ENCODE measurements at regions not wholly inside any gene's neighbourhood (a gene's known extent, or its start where the extent isn't known, plus 50 kb on each side); places are given as distances from the start of the nearest gene placed in this dataset.

DNA sequence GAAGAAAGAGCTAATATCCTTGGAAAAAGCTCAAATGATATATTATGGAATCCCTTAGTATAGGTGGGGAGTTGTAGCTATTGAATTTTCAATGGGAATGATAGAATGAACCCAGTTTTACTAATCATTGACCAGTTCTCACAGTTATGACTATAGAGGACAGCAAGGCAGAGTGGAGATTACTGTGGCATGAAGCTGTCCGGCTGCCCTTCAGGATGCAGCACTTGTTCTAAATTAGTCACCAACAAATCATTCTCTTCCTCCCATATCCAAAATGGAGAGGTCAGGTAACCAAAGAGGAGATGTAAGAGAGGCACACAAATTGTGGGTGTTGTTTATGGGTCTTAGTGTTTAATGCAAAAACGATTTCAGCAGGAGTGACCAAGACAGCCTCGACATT, 1490.0 kb upstream of the MIR17HG start:
- Mint-ChIP-seq H3K27ac (no peak overlapping the region), H3K9me3 (peaks cover 0 to 16% (median 6%) of the 10 kb centered on the region in 7 donors), H3K36me3 (no peaks in the 10 kb centered on the region), H3K4me3 (no peak overlapping the region), H3K27me3 (no peaks in the 10 kb centered on the region), H3K4me1 (no peaks in the 10 kb centered on the region)
- no peaks in the 10 kb centered on the region for H3K36me3 ChIP-seq (ENCODE audit: control insufficient read depth, insufficient read depth, low read length)
- DNase-seq (no peak), ATAC-seq (ENCODE audit: low read depth in 2 of 2) (no peak)
- no peaks in the 10 kb centered on the region for H3K27me3 ChIP-seq (ENCODE audit: control insufficient read depth, insufficient read depth, low read length)
- peaks cover 0 to 6% of the 10 kb centered on the region in 2 experiments for H3K9me3 ChIP-seq (ENCODE audit: control insufficient read depth in 2 of 2, low read length in 2 of 2)
- no peaks in the 10 kb centered on the region for H3K4me1 ChIP-seq (ENCODE audit: control insufficient read depth, insufficient read depth, low read length, poor library complexity, severe bottlenecking)
- no peak overlapping the region for H3K4me3 ChIP-seq (ENCODE audit: low read depth, low read length)
- H3K27ac ChIP-seq (ENCODE audit: insufficient read depth, low read length, poor library complexity, severe bottlenecking), result no peak overlapping the region

- H3K36me3 Mint-ChIP-seq, result peaks cover under 1% of the 10 kb centered on the region
- ATAC-seq (ENCODE audit: low read depth in 2 of 2), result no peak
Observed at GRCh38 chr13:89862011-89862690, 1485.3 kb upstream of the MIR17HG start.

DNA sequence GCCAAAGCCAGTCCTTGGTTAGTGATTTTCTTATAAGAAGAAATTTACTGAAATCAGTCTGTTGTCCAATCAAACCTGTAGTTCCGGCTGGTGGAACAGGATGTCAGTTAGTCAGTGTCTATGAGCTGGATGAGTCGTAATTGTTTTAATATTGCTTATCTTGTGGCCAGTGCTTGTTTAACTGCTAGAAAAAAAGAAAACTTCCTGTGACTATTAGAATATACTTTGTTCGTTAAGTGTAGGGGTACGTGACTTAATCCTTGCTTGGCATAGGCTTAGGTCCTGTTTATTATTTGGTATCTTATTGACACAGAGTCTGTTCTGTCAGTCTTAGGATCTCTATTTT, 1484.8 kb upstream of the MIR17HG start:
- no peak overlapping the region for H3K4me3 ChIP-seq (ENCODE audit: low read depth, low read length)
- H3K27ac Mint-ChIP-seq, result no peak overlapping the region
- no peaks in the 10 kb centered on the region for H3K27me3 ChIP-seq (ENCODE audit: control insufficient read depth, insufficient read depth, low read length)
- H3K4me1 Mint-ChIP-seq, result no peaks in the 10 kb centered on the region
- no peak overlapping the region for H3K4me3 Mint-ChIP-seq
- H3K9me3 Mint-ChIP-seq, result peaks cover 0 to 24% (median 11%) of the 10 kb centered on the region in 7 donors
- no peak for ATAC-seq (ENCODE audit: low read depth in 2 of 2)
- no peaks in the 10 kb centered on the region for H3K4me1 ChIP-seq (ENCODE audit: control insufficient read depth, insufficient read depth, low read length, poor library complexity, severe bottlenecking)
- no peaks in the 10 kb centered on the region for H3K36me3 ChIP-seq (ENCODE audit: control insufficient read depth, insufficient read depth, low read length)
- peaks cover 3% of the 10 kb centered on the region for H3K36me3 Mint-ChIP-seq
- H3K9me3 ChIP-seq (ENCODE audit: control insufficient read depth in 2 of 2, low read length in 2 of 2), result no peaks in the 10 kb centered on the region
- no peaks in the 10 kb centered on the region for H3K27me3 Mint-ChIP-seq
- DNase-seq, result no peak
- H3K27ac ChIP-seq (ENCODE audit: insufficient read depth, low read length, poor library complexity, severe bottlenecking), result no peak overlapping the region

More at GRCh38 chr13:89862011-89862690, 1485.3 kb upstream of the MIR17HG start:
- H3K36me3 ChIP-seq (ENCODE audit: control insufficient read depth, insufficient read depth, low read length), result no peaks in the 10 kb centered on the region
- H3K4me3 ChIP-seq (ENCODE audit: low read depth, low read length), result no peak overlapping the region
- H3K9me3 ChIP-seq (ENCODE audit: control insufficient read depth in 2 of 2, low read length in 2 of 2), result peaks cover 0 to 4% of the 10 kb centered on the region in 2 experiments
- H3K27ac ChIP-seq (ENCODE audit: insufficient read depth, low read length, poor library complexity, severe bottlenecking), result no peak overlapping the region
- Mint-ChIP-seq H3K4me1 (no peaks in the 10 kb centered on the region), H3K9me3 (peaks cover 0 to 19% (median 10%) of the 10 kb centered on the region in 7 donors), H3K27me3 (no peaks in the 10 kb centered on the region), H3K4me3 (no peak overlapping the region), H3K27ac (no peak overlapping the region)
- H3K4me1 ChIP-seq (ENCODE audit: control insufficient read depth, insufficient read depth, low read length, poor library complexity, severe bottlenecking), result no peaks in the 10 kb centered on the region
- DNase-seq, result no peak
- H3K27me3 ChIP-seq (ENCODE audit: control insufficient read depth, insufficient read depth, low read length), result no peaks in the 10 kb centered on the region

DNA sequence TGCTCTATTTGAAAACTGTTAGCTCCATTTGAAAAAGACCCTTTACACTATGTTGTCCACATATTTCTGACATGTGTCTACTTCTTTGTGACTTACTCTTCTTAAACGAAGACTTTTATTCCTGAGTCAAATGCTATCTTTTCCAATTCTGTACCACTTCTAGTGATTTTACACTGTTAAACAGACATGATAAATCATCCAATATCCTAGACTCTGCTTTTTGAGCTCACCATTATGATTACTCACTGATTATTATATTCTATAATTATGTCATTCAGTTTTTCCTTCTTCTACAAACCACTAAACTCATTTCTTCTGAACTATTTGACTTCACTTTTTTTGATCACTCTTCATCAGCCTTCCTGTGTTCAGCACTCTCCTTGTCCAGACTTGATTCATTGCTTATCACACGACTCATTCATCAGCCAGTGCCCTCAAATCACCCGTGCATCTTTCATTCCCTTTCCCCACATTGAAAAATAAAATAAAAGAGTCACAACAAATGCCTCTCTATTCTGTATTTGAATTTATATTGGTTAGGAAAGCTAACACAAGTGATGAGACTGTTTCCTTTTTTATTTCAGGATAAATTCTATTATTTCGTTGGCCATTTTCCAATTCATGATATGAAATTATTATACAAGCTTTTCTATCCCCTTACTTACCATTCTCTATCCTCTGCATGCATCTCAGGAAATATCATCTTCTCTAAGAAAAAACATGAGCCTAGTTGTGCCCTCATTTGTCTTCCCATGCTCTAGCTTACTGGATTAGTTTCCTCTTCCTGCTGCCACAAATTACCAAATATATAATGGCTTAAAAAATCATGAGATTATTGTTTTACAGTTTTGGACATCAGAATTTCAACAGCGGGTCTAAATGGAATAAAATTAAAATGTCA, 1482.1 kb upstream of the MIR17HG start:
- H3K27me3 ChIP-seq (ENCODE audit: control insufficient read depth, insufficient read depth, low read length), result no peaks in the 10 kb centered on the region
- Mint-ChIP-seq H3K4me3 (no peak overlapping the region), H3K27ac (no peak overlapping the region), H3K9me3 (peaks cover 0 to 17% (median 12%) of the 10 kb centered on the region in 7 donors), H3K36me3 (peaks cover 3% of the 10 kb centered on the region), H3K4me1 (no peaks in the 10 kb centered on the region), H3K27me3 (no peaks in the 10 kb centered on the region)
- no peak overlapping the region for H3K4me3 ChIP-seq (ENCODE audit: low read depth, low read length)
- DNase-seq (no peak), ATAC-seq (ENCODE audit: low read depth in 2 of 2) (no peak)
- H3K4me1 ChIP-seq (ENCODE audit: control insufficient read depth, insufficient read depth, low read length, poor library complexity, severe bottlenecking), result no peaks in the 10 kb centered on the region
- no peaks in the 10 kb centered on the region for H3K36me3 ChIP-seq (ENCODE audit: control insufficient read depth, insufficient read depth, low read length)
- H3K9me3 ChIP-seq (ENCODE audit: control insufficient read depth in 2 of 2, low read length in 2 of 2), result peaks cover 0 to 1% of the 10 kb centered on the region in 2 experiments
- H3K27ac ChIP-seq (ENCODE audit: insufficient read depth, low read length, poor library complexity, severe bottlenecking), result no peak overlapping the region

DNA sequence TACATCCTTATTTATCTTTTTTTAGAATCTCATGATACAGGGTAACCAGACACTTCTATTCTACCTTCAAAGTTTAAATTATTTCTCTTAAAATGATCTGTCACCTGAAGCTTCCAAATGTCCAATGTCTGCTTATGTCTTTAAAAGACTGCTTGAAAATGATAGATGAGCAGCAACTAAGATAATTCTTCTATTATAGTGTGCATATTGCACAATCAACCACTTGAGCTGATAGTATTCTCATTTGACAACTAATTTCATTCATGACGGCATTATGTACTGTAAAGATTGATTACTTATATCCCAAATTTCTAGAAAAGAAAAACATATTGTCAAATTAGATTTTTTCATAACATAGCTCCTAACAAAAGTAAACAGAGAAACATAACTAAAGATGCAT, 1478.2 kb upstream of the MIR17HG start:
- peaks cover 3% of the 10 kb centered on the region for H3K36me3 Mint-ChIP-seq
- Histone ChIP-seq H3K27me3 (ENCODE audit: control insufficient read depth, insufficient read depth, low read length) (no peaks in the 10 kb centered on the region), H3K27ac (ENCODE audit: insufficient read depth, low read length, poor library complexity, severe bottlenecking) (no peak overlapping the region), H3K4me3 (ENCODE audit: low read depth, low read length) (no peak overlapping the region), H3K36me3 (ENCODE audit: control insufficient read depth, insufficient read depth, low read length) (no peaks in the 10 kb centered on the region), H3K9me3 (ENCODE audit: control insufficient read depth in 2 of 2, low read length in 2 of 2) (peaks cover 0 to 1% of the 10 kb centered on the region in 2 experiments), H3K4me1 (ENCODE audit: control insufficient read depth, insufficient read depth, low read length, poor library complexity, severe bottlenecking) (no peaks in the 10 kb centered on the region)
- no peaks in the 10 kb centered on the region for H3K27me3 Mint-ChIP-seq
- no peak overlapping the region for H3K4me3 Mint-ChIP-seq
- ATAC-seq (ENCODE audit: low read depth in 2 of 2), result no peak
- H3K9me3 Mint-ChIP-seq, result peaks cover 0 to 12% (median 8%) of the 10 kb centered on the region in 7 donors
- no peaks in the 10 kb centered on the region for H3K4me1 Mint-ChIP-seq
- DNase-seq, result no peak
- H3K27ac Mint-ChIP-seq, result no peak overlapping the region

GRCh38 chr13:89878904-89879303, 1468.6 kb upstream of the MIR17HG start:
- Mint-ChIP-seq H3K4me3 (no peak overlapping the region), H3K9me3 (peaks cover 0 to 14% (median 8%) of the 10 kb centered on the region in 7 donors), H3K36me3 (no peaks in the 10 kb centered on the region), H3K27ac (no peak overlapping the region), H3K27me3 (no peaks in the 10 kb centered on the region), H3K4me1 (no peaks in the 10 kb centered on the region)
- no peaks in the 10 kb centered on the region for H3K4me1 ChIP-seq (ENCODE audit: control insufficient read depth, insufficient read depth, low read length, poor library complexity, severe bottlenecking)
- H3K9me3 ChIP-seq (ENCODE audit: control insufficient read depth in 2 of 2, low read length in 2 of 2), result peaks cover 0 to 10% of the 10 kb centered on the region in 2 experiments
- H3K4me3 ChIP-seq (ENCODE audit: low read depth, low read length), result no peak overlapping the region
- ATAC-seq (ENCODE audit: low read depth in 2 of 2), result no peak
- no peaks in the 10 kb centered on the region for H3K27me3 ChIP-seq (ENCODE audit: control insufficient read depth, insufficient read depth, low read length)
- no peaks in the 10 kb centered on the region for H3K36me3 ChIP-seq (ENCODE audit: control insufficient read depth, insufficient read depth, low read length)
- no peak for DNase-seq
- H3K27ac ChIP-seq (ENCODE audit: insufficient read depth, low read length, poor library complexity, severe bottlenecking), result no peak overlapping the region

DNA sequence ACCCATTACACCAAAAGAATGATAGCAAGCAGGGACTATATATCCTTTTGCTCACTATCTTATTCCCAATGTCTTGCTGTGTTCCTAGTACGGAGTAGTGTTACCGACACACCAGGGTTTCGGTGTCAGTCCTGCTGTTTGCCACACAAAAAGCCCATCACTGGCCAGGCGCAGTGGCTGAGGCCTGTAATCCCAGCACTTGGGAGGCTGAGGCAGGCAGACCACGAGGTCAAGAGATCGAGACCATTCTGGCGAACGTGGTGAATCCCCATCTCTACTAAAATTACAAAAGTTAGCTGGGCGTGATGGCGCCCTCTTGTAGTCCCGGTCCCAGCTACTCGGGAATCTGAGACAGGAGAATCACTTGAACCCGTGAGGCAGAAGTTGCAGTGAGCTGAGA, 1467.3 kb upstream of the MIR17HG start:
- Histone ChIP-seq H3K9me3 (ENCODE audit: control insufficient read depth in 2 of 2, low read length in 2 of 2) (peaks cover 0 to 10% of the 10 kb centered on the region in 2 experiments), H3K4me3 (ENCODE audit: low read depth, low read length) (no peak overlapping the region), H3K27me3 (ENCODE audit: control insufficient read depth, insufficient read depth, low read length) (no peaks in the 10 kb centered on the region), H3K36me3 (ENCODE audit: control insufficient read depth, insufficient read depth, low read length) (no peaks in the 10 kb centered on the region), H3K4me1 (ENCODE audit: control insufficient read depth, insufficient read depth, low read length, poor library complexity, severe bottlenecking) (no peaks in the 10 kb centered on the region), H3K27ac (ENCODE audit: insufficient read depth, low read length, poor library complexity, severe bottlenecking) (no peak overlapping the region)
- no peak for ATAC-seq (ENCODE audit: low read depth in 2 of 2)
- no peak overlapping the region for H3K4me3 Mint-ChIP-seq
- H3K36me3 Mint-ChIP-seq, result no peaks in the 10 kb centered on the region
- no peak overlapping the region for H3K27ac Mint-ChIP-seq
- DNase-seq, result no peak
- H3K27me3 Mint-ChIP-seq, result no peaks in the 10 kb centered on the region
- no peaks in the 10 kb centered on the region for H3K4me1 Mint-ChIP-seq
- H3K9me3 Mint-ChIP-seq, result peaks cover 0 to 18% (median 8%) of the 10 kb centered on the region in 7 donors

Measured in CD4-positive, CD25-positive, alpha-beta regulatory T cell (primary cell).